HFFc6 (cell line): ENCODE measurements at regions not wholly inside any gene's neighbourhood (a gene's known extent, or its start where the extent isn't known, plus 50 kb on each side); places are given as distances from the start of the nearest gene placed in this dataset.
"Not testable (repeated sequence)": the region's sequence is repeated elsewhere in the genome, so short reads cannot be mapped to it uniquely, and the experiment has no call there.

Source experiments
- DNase-seq: peaks from one replicate; pipeline ENCODE4 v3.0.0-alpha.2; 2018
- H3K27ac Mint-ChIP-seq: 2 replicates; pipeline ENCODE4 v1.8.0; 2020; ENCODE audit warnings: mild to moderate bottlenecking, mixed read lengths
- H3K27me3 Mint-ChIP-seq: 2 replicates; pipeline ENCODE4 v1.8.0; 2021; ENCODE audit warnings: mild to moderate bottlenecking, moderate library complexity, mixed read lengths; ENCODE audit not compliant: insufficient read depth
- H3K36me3 Mint-ChIP-seq: 2 replicates; pipeline ENCODE4 v1.8.0; 2021; ENCODE audit warnings: low read depth, mixed read lengths
- H3K4me1 Mint-ChIP-seq: 2 replicates; pipeline ENCODE4 v1.8.0; 2020; ENCODE audit warnings: low read depth, mixed read lengths
- H3K4me3 Mint-ChIP-seq: 2 replicates; pipeline ENCODE4 v1.8.0; 2020; ENCODE audit warnings: mild to moderate bottlenecking, moderate library complexity, mixed read lengths
- H3K9me3 Mint-ChIP-seq: 2 replicates; pipeline ENCODE4 v1.8.0; 2020; ENCODE audit warnings: mild to moderate bottlenecking, mixed read lengths
- TF ChIP-seq, protein P1 (sequence below): fragments of 200-600 bp; sonication (generic); IDR thresholded peaks from 2 replicates; pipeline ENCODE4 v1.5.0; 2021; ENCODE audit warnings: antibody characterized with exemption, mild to moderate bottlenecking

DNA sequence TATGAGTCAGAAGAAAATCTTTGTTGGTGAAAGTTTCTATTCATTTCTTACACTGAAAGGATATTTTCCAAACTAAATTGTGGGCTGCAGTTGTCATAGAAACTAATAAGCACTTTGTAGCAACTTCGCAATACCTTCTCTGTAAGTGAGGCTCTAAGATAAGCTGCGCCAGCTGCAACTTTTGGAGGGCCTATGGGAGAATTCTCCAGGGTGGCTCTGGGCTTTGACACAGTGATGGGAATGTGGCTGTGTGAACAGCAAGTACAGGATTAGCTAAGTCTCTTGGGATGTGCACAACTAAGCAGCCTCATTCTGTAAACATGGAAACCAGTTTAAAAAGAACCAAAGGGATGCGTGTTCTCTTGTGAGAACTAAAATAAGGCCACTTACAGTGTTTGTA is 124.6 kb upstream of the SGO1 start:
- H3K36me3 Mint-ChIP-seq: 0 out of 2 replicates have a peak, but pooled peaks cover 3% of the 10 kb centered on the region
- H3K4me3 Mint-ChIP-seq: no peak overlapping the region
- no peaks in the 10 kb centered on the region; the same call in 1 of the 2 replicates for H3K9me3 Mint-ChIP-seq
- H3K4me1 Mint-ChIP-seq: no peaks in the 10 kb centered on the region; the same call in 1 of the 2 replicates
- no peak overlapping the region for H3K27ac Mint-ChIP-seq
- H3K27me3 Mint-ChIP-seq: no peaks in the 10 kb centered on the region; the same call in 1 of the 2 replicates
- no peak for DNase-seq
- TF ChIP-seq, protein P1, sequence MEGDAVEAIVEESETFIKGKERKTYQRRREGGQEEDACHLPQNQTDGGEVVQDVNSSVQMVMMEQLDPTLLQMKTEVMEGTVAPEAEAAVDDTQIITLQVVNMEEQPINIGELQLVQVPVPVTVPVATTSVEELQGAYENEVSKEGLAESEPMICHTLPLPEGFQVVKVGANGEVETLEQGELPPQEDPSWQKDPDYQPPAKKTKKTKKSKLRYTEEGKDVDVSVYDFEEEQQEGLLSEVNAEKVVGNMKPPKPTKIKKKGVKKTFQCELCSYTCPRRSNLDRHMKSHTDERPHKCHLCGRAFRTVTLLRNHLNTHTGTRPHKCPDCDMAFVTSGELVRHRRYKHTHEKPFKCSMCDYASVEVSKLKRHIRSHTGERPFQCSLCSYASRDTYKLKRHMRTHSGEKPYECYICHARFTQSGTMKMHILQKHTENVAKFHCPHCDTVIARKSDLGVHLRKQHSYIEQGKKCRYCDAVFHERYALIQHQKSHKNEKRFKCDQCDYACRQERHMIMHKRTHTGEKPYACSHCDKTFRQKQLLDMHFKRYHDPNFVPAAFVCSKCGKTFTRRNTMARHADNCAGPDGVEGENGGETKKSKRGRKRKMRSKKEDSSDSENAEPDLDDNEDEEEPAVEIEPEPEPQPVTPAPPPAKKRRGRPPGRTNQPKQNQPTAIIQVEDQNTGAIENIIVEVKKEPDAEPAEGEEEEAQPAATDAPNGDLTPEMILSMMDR: no peak

DNA sequence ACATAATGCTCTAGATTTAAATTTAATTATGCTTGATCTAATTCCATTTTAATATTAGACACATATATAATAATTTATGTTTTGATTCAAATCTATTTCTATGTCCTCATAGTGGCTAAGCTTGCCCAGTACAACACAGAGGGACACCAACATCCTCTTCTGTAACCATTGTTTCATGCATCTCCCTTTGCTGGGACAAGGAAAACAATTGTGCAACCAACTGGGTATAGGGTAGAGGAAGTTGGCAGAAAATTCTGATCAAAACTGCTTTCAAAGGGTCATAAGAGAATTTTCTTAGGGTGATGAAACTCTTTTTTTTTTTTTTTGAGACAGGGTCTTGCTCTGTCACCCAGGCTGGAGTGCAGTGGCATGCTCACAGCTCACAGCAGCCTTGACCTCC is 121.4 kb upstream of the SGO1 start:
- H3K9me3 Mint-ChIP-seq: peaks cover 4% of the 10 kb centered on the region; the same call in 1 of the 2 replicates
- no peaks in the 10 kb centered on the region; the same call in 1 of the 2 replicates for H3K27me3 Mint-ChIP-seq
- no peaks in the 10 kb centered on the region; the same call in 1 of the 2 replicates for H3K4me1 Mint-ChIP-seq
- TF ChIP-seq, protein P1: no peak
- DNase-seq: no peak
- H3K36me3 Mint-ChIP-seq: 0 out of 2 replicates have a peak, but pooled peaks cover 3% of the 10 kb centered on the region
- no peak overlapping the region for H3K27ac Mint-ChIP-seq
- H3K4me3 Mint-ChIP-seq: no peak overlapping the region

DNA sequence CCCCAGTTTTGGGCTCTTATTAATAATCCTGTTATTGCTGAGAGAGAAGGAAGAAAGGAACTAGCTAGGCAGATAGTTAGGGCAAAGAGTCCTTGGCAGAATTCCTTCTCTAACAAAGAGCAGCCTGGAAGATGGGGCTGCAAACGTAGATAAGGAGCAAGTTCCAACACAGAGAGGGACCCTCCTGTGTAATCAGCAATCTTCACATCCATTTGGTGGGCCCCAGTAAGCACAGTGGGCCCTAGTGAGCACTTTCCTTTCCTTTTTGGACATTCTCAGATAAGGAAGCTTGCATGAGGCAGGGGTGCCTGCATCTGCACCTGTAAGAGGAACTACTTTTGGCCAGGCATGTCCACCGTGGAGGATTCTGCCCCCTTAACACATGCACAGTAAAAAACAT is 119.6 kb upstream of the SGO1 start:
- no peak overlapping the region for H3K27ac Mint-ChIP-seq
- TF ChIP-seq, protein P1: no peak
- no peak for DNase-seq
- no peaks in the 10 kb centered on the region for H3K4me1 Mint-ChIP-seq
- no peak overlapping the region for H3K4me3 Mint-ChIP-seq
- no peaks in the 10 kb centered on the region for H3K36me3 Mint-ChIP-seq
- H3K9me3 Mint-ChIP-seq: peaks cover 4% of the 10 kb centered on the region; the same call in 1 of the 2 replicates
- no peaks in the 10 kb centered on the region; the same call in 1 of the 2 replicates for H3K27me3 Mint-ChIP-seq

DNA sequence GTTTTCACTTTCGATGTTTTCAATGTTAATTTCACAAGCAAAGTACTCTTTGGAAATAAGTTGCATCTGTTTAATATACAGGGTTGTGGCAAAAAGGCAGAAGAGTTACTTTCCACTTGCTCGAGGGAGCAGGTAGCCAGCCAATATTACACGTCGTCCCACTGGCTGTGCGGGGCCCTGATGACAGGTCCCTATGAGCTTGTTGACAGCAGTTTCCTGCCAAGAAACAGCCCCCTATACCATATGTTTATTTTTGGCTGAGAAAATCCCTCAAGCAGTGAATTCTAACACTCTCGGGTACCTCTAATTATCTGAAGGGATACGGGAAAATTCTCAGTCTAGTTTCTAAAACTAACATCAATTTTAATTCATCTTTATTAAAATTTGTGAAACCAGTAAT is 116.8 kb upstream of the SGO1 start:
- Mint-ChIP-seq H3K36me3 (no peaks in the 10 kb centered on the region), H3K4me3 (no peak overlapping the region), H3K27ac (no peak overlapping the region), H3K27me3 (no peaks in the 10 kb centered on the region; the same call in 1 of the 2 replicates), H3K4me1 (no peaks in the 10 kb centered on the region), H3K9me3 (peaks cover 4% of the 10 kb centered on the region; the same call in 1 of the 2 replicates)
- TF ChIP-seq, protein P1: no peak
- DNase-seq: no peak

DNA sequence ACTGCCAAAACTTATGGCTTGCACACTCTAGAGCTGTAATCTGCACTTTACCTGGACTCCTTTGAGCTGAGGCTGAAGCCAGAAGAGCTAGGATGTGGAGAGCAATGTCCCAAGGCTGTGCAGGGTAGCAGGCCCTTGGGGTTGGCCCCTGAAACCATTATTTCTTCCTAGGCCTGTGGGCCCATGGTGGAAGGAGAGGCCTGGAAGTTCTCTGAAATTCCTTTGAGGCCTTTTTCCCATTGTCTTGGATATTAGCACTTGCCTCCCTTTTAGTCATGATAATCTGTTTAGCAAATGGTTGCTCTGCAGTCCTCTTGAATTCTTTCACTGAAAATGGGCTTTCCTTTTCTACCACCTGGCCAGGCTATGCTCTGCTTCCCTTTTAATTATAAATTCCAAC is 102.0 kb upstream of the SGO1 start:
- H3K27me3 Mint-ChIP-seq: no peaks in the 10 kb centered on the region
- H3K36me3 Mint-ChIP-seq: no peaks in the 10 kb centered on the region
- peaks cover 19% of the 10 kb centered on the region for H3K9me3 Mint-ChIP-seq
- no peak overlapping the region for H3K27ac Mint-ChIP-seq
- no peaks in the 10 kb centered on the region for H3K4me1 Mint-ChIP-seq
- no peak overlapping the region for H3K4me3 Mint-ChIP-seq
- DNase-seq: no peak
- TF ChIP-seq, protein P1: no peak

DNA sequence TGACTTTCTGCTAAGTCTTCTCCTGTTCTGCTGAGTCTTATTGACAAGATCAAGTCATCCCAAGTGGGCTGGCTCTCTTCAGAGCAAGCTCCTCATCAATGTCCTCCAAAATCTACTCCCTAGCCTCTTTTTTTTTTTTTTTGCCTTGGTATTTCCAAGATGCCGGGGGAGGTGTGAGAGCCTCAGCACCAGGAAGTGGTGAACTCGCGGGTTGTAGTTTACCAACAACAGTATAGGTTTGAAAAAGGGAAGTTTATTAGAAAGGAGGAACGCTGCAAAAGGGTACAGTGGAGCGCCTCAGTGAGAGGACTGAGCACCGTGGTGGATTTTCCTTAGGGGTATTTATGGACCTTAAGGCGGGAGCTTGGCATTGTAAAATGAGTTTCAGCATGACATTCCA is 94.3 kb upstream of the SGO1 start:
- Mint-ChIP-seq H3K27me3 (no peaks in the 10 kb centered on the region), H3K9me3 (peaks cover 28% of the 10 kb centered on the region), H3K36me3 (no peaks in the 10 kb centered on the region), H3K4me1 (no peaks in the 10 kb centered on the region), H3K4me3 (no peak overlapping the region), H3K27ac (no peak overlapping the region)
- TF ChIP-seq, protein P1: no peak
- DNase-seq: no peak

DNA sequence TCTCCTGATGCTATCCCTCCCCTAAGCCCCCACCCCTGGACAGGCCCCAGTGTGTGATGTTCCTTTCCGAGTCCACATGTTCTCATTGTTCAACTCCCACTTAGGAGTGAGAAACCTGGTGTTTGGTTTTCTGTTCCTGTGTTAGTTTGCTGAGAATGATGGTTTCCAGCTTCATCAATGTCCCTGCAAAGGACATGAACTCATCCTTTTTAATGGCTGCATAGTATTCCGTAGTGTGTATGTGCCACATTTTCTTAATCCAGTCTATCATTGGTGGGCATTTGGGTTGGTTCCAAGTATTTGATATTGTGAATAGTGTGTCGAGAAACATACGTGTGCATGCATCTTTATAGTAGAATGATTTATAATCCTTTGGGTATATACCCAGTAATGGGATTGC is 80.0 kb upstream of the SGO1 start:
- H3K27ac Mint-ChIP-seq, H3K27me3 Mint-ChIP-seq, H3K36me3 Mint-ChIP-seq, DNase-seq, H3K4me1 Mint-ChIP-seq, H3K4me3 Mint-ChIP-seq: not testable (repeated sequence)
- peaks cover 30% of the 10 kb centered on the region for H3K9me3 Mint-ChIP-seq
